ENCODE measurements at regions not wholly inside any gene's neighbourhood (a gene's known extent, or its start where the extent isn't known, plus 50 kb on each side); places are given as distances from the start of the nearest gene placed in this dataset.

GRCh38 chr1:30819244-30819571 is 61.6 kb upstream of the LAPTM5 start:
- H3K36me3 ChIP-seq (ENCODE audit: control insufficient read depth, insufficient read depth, low read length), result no peaks in the 10 kb centered on the region
- no peak overlapping the region for H3K27ac ChIP-seq (ENCODE audit: low read depth, low read length)
- Mint-ChIP-seq H3K36me3 (ENCODE audit: low read depth) (no peaks in the 10 kb centered on the region), H3K4me3 (no peak overlapping the region), H3K4me1 (peaks cover 41% of the 10 kb centered on the region), H3K27ac (no peak overlapping the region), H3K9me3 (no peaks in the 10 kb centered on the region), H3K27me3 (ENCODE audit: insufficient read depth) (peaks cover 3% of the 10 kb centered on the region)
- H3K4me1 ChIP-seq (ENCODE audit: control insufficient read depth, insufficient read depth, low read length), result peaks cover 8% of the 10 kb centered on the region
- no peaks in the 10 kb centered on the region for H3K9me3 ChIP-seq (ENCODE audit: control insufficient read depth, low read length)
- no peak for TF ChIP-seq CTCF (conservative IDR thresholded peaks at IDR 0.05)
- H3K27me3 ChIP-seq (ENCODE audit: control insufficient read depth, insufficient read depth, low read length, poor library complexity, severe bottlenecking), result peaks cover 4% of the 10 kb centered on the region
- DNase-seq, result no peak
- H3K4me3 ChIP-seq (ENCODE audit: low read length), result no peak overlapping the region
- WGBS, 2 experiments (ENCODE audit: insufficient coverage in 1 of 2, insufficient read length in 1 of 2), result 83 to 89% methylated on average over 2 to 3 of the region's 3 CpGs
- H3K9ac ChIP-seq (ENCODE audit: extremely low read depth, low read length, poor library complexity, severe bottlenecking), result no peak overlapping the region

- Histone ChIP-seq H3K27me3 (ENCODE audit: control insufficient read depth, insufficient read depth, low read length, poor library complexity, severe bottlenecking) (peaks cover 6% of the 10 kb centered on the region), H3K4me3 (ENCODE audit: low read length) (no peak overlapping the region), H3K9me3 (ENCODE audit: control insufficient read depth, low read length) (no peaks in the 10 kb centered on the region), H3K9ac (ENCODE audit: extremely low read depth, low read length, poor library complexity, severe bottlenecking) (no peak overlapping the region), H3K36me3 (ENCODE audit: control insufficient read depth, insufficient read depth, low read length) (no peaks in the 10 kb centered on the region), H3K27ac (ENCODE audit: low read depth, low read length) (no peak overlapping the region), H3K4me1 (ENCODE audit: control insufficient read depth, insufficient read depth, low read length) (peaks cover 8% of the 10 kb centered on the region)
- no peak for TF ChIP-seq CTCF (conservative IDR thresholded peaks at IDR 0.05)
- Mint-ChIP-seq H3K27me3 (ENCODE audit: insufficient read depth) (peaks cover 3% of the 10 kb centered on the region), H3K36me3 (ENCODE audit: low read depth) (no peaks in the 10 kb centered on the region), H3K9me3 (no peaks in the 10 kb centered on the region), H3K4me3 (no peak overlapping the region), H3K27ac (no peak overlapping the region), H3K4me1 (peaks cover 37% of the 10 kb centered on the region)
- WGBS, 2 experiments (ENCODE audit: insufficient coverage in 1 of 2, insufficient read length in 1 of 2), result 54 to 76% methylated on average over 9 to 10 of the region's 10 CpGs
- no peak for DNase-seq
Measured at GRCh38 chr1:30818568-30819243, 61.1 kb upstream of the LAPTM5 start.

- Histone ChIP-seq H3K4me1 (ENCODE audit: control insufficient read depth, insufficient read depth, low read length) (peaks cover 8% of the 10 kb centered on the region), H3K27me3 (ENCODE audit: control insufficient read depth, insufficient read depth, low read length, poor library complexity, severe bottlenecking) (peaks cover 6% of the 10 kb centered on the region), H3K4me3 (ENCODE audit: low read length) (no peak overlapping the region), H3K27ac (ENCODE audit: low read depth, low read length) (no peak overlapping the region), H3K9me3 (ENCODE audit: control insufficient read depth, low read length) (no peaks in the 10 kb centered on the region), H3K36me3 (ENCODE audit: control insufficient read depth, insufficient read depth, low read length) (no peaks in the 10 kb centered on the region), H3K9ac (ENCODE audit: extremely low read depth, low read length, poor library complexity, severe bottlenecking) (no peak overlapping the region)
- WGBS, 2 experiments (ENCODE audit: insufficient coverage in 1 of 2, insufficient read length in 1 of 2), result 90 to 100% methylated on average over 1 to 3 of the region's 3 CpGs
- no peak for DNase-seq
- Mint-ChIP-seq H3K36me3 (ENCODE audit: low read depth) (no peaks in the 10 kb centered on the region), H3K27ac (no peak overlapping the region), H3K4me3 (no peak overlapping the region), H3K27me3 (ENCODE audit: insufficient read depth) (no peaks in the 10 kb centered on the region), H3K4me1 (peaks cover 30% of the 10 kb centered on the region), H3K9me3 (no peaks in the 10 kb centered on the region)
- no peak for TF ChIP-seq CTCF (conservative IDR thresholded peaks at IDR 0.05)
Measured at GRCh38 chr1:30817548-30817947, 60.0 kb upstream of the LAPTM5 start.
